ENCODE measurements at regions not wholly inside any gene's neighbourhood (a gene's known extent, or its start where the extent isn't known, plus 50 kb on each side); places are given as distances from the start of the nearest gene placed in this dataset.

- Histone ChIP-seq H3K27ac (ENCODE audit: low read length) (no peak overlapping the region), H3K4me2 (ENCODE audit: low read length) (no peak overlapping the region), H3K4me3 (ENCODE audit: low read length) (no peak overlapping the region), H3K79me2 (replicated peaks; ENCODE audit: insufficient read depth, low read length) (no peaks in the 10 kb centered on the region), H3K9me3 (ENCODE audit: low read length) (no peaks in the 10 kb centered on the region), H3K36me3 (ENCODE audit: insufficient read depth, low read length) (no peaks in the 10 kb centered on the region), H3K27me3 (ENCODE audit: insufficient read depth, low read depth, low read length) (no peaks in the 10 kb centered on the region), H4K20me1 (ENCODE audit: insufficient read depth) (no peaks in the 10 kb centered on the region), H3K9me2 (ENCODE audit: insufficient read depth, low read length) (no peaks in the 10 kb centered on the region), H3K9ac (ENCODE audit: low read length) (no peak overlapping the region), H2AFZ (ENCODE audit: low read depth, low read length) (no peak overlapping the region), H3F3A (ENCODE audit: insufficient read depth, low read length, poor library complexity, severe bottlenecking) (no peaks in the 10 kb centered on the region)
- TF ChIP-seq EP300 (conservative IDR thresholded peaks at IDR 0.05; ENCODE audit: poor library complexity, severe bottlenecking) (no peak), RAD21 (conservative IDR thresholded peaks at IDR 0.05) (no peak), CTCF (IDR thresholded peaks at IDR 0.05; ENCODE audit: poor library complexity, severe bottlenecking) (no peak), POLR2AphosphoS5 (IDR thresholded peaks at IDR 0.05) (no peak), SMC3 (conservative IDR thresholded peaks at IDR 0.05; ENCODE audit: poor library complexity) (no peak), TAF1 (IDR thresholded peaks at IDR 0.05; ENCODE audit: low read depth) (no peak), EZH2 (IDR thresholded peaks at IDR 0.05; ENCODE audit: borderline replicate concordance, insufficient read depth, low read length, poor library complexity, severe bottlenecking) (no peak), MXI1 (conservative IDR thresholded peaks at IDR 0.05; ENCODE audit: poor library complexity, severe bottlenecking) (no peak)
- TF ChIP-seq, protein P1, sequence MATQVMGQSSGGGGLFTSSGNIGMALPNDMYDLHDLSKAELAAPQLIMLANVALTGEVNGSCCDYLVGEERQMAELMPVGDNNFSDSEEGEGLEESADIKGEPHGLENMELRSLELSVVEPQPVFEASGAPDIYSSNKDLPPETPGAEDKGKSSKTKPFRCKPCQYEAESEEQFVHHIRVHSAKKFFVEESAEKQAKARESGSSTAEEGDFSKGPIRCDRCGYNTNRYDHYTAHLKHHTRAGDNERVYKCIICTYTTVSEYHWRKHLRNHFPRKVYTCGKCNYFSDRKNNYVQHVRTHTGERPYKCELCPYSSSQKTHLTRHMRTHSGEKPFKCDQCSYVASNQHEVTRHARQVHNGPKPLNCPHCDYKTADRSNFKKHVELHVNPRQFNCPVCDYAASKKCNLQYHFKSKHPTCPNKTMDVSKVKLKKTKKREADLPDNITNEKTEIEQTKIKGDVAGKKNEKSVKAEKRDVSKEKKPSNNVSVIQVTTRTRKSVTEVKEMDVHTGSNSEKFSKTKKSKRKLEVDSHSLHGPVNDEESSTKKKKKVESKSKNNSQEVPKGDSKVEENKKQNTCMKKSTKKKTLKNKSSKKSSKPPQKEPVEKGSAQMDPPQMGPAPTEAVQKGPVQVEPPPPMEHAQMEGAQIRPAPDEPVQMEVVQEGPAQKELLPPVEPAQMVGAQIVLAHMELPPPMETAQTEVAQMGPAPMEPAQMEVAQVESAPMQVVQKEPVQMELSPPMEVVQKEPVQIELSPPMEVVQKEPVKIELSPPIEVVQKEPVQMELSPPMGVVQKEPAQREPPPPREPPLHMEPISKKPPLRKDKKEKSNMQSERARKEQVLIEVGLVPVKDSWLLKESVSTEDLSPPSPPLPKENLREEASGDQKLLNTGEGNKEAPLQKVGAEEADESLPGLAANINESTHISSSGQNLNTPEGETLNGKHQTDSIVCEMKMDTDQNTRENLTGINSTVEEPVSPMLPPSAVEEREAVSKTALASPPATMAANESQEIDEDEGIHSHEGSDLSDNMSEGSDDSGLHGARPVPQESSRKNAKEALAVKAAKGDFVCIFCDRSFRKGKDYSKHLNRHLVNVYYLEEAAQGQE (IDR thresholded peaks at IDR 0.05; ENCODE audit: borderline replicate concordance) = no peak
Observed at GRCh38 chr5:118447350-118447749, 541.0 kb downstream of the DTWD2 start.

GRCh38 chr5:118441956-118442355 is 546.4 kb downstream of the DTWD2 start:
- no peak overlapping the region for H2AFZ ChIP-seq (ENCODE audit: low read depth, low read length)

More at GRCh38 chr5:118441956-118442355, 546.4 kb downstream of the DTWD2 start:
- Histone ChIP-seq H3K27me3 (ENCODE audit: insufficient read depth, low read depth, low read length) (no peaks in the 10 kb centered on the region), H3F3A (ENCODE audit: insufficient read depth, low read length, poor library complexity, severe bottlenecking) (no peaks in the 10 kb centered on the region), H3K4me2 (ENCODE audit: low read length) (no peak overlapping the region), H3K36me3 (ENCODE audit: insufficient read depth, low read length) (no peaks in the 10 kb centered on the region), H4K20me1 (ENCODE audit: insufficient read depth) (no peaks in the 10 kb centered on the region), H3K27ac (ENCODE audit: low read length) (no peak overlapping the region), H3K9me2 (ENCODE audit: insufficient read depth, low read length) (no peaks in the 10 kb centered on the region), H3K4me3 (ENCODE audit: low read length) (no peak overlapping the region), H3K79me2 (replicated peaks; ENCODE audit: insufficient read depth, low read length) (no peaks in the 10 kb centered on the region), H3K9ac (ENCODE audit: low read length) (no peak overlapping the region), H3K9me3 (ENCODE audit: low read length) (no peaks in the 10 kb centered on the region)
- no peak for TF ChIP-seq EP300 (conservative IDR thresholded peaks at IDR 0.05; ENCODE audit: poor library complexity, severe bottlenecking)
- TF ChIP-seq RAD21 (conservative IDR thresholded peaks at IDR 0.05) = no peak
- no peak for TF ChIP-seq CTCF (IDR thresholded peaks at IDR 0.05; ENCODE audit: poor library complexity, severe bottlenecking)
- TF ChIP-seq SMC3 (conservative IDR thresholded peaks at IDR 0.05; ENCODE audit: poor library complexity) = no peak
- TF ChIP-seq POLR2AphosphoS5 (IDR thresholded peaks at IDR 0.05) = no peak
- TF ChIP-seq, protein P1 (IDR thresholded peaks at IDR 0.05; ENCODE audit: borderline replicate concordance) = no peak
- TF ChIP-seq MXI1 (conservative IDR thresholded peaks at IDR 0.05; ENCODE audit: poor library complexity, severe bottlenecking) = no peak
- no peak for TF ChIP-seq TAF1 (IDR thresholded peaks at IDR 0.05; ENCODE audit: low read depth)
- TF ChIP-seq EZH2 (IDR thresholded peaks at IDR 0.05; ENCODE audit: borderline replicate concordance, insufficient read depth, low read length, poor library complexity, severe bottlenecking) = no peak
